H9 (cell line): ENCODE measurements at regions not wholly inside any gene's neighbourhood (a gene's known extent, or its start where the extent isn't known, plus 50 kb on each side); places are given as distances from the start of the nearest gene placed in this dataset.

Experiments
- DNase-seq: peaks from one replicate; pipeline ENCODE4 v3.0.0-alpha.2; 2017
- H2AFZ ChIP-seq: one replicate; pipeline ENCODE4 v1.6.1; 2013; ENCODE audit warnings: mild to moderate bottlenecking, low read length, control low read depth, moderate library complexity
- H2AK5ac ChIP-seq: 2 replicates; pipeline ENCODE4 v1.6.1; 2013; ENCODE audit warnings: low read length, control low read depth, mixed read lengths; ENCODE audit not compliant: insufficient read length
- H2BK120ac ChIP-seq: one replicate; pipeline ENCODE4 v1.6.1; 2013; ENCODE audit warnings: low read depth, mild to moderate bottlenecking, low read length, control low read depth, inconsistent platforms; ENCODE audit not compliant: poor library complexity, severe bottlenecking
- H2BK12ac ChIP-seq: 2 replicates; pipeline ENCODE4 v1.6.1; 2013; ENCODE audit warnings: low read length, control low read depth, mixed read lengths, low read depth; ENCODE audit not compliant: insufficient read length
- H2BK15ac ChIP-seq: 2 replicates; pipeline ENCODE4 v1.6.1; 2013; ENCODE audit warnings: low read depth, low read length, control low read depth
- H2BK20ac ChIP-seq: one replicate; pipeline ENCODE4 v1.6.1; 2013; ENCODE audit warnings: low read depth, mild to moderate bottlenecking, low read length, control low read depth, inconsistent platforms; ENCODE audit not compliant: poor library complexity, severe bottlenecking
- H2BK5ac ChIP-seq: 2 replicates; pipeline ENCODE4 v1.6.1; 2013; ENCODE audit warnings: low read length, control low read depth, mixed read lengths; ENCODE audit not compliant: insufficient read length
- H3K14ac ChIP-seq: 2 replicates; pipeline ENCODE4 v1.6.1; 2013; ENCODE audit warnings: low read length, control low read depth; ENCODE audit not compliant: insufficient read depth
- H3K18ac ChIP-seq: 2 replicates; pipeline ENCODE4 v1.6.1; 2013; ENCODE audit warnings: low read depth, mild to moderate bottlenecking, mixed read lengths, low read length, control low read depth; ENCODE audit not compliant: insufficient read length
- H3K23ac ChIP-seq: 2 replicates; pipeline ENCODE4 v1.6.1; 2013; ENCODE audit warnings: low read length, control low read depth, mixed read lengths, low read depth; ENCODE audit not compliant: insufficient read length
- H3K23me2 ChIP-seq: 2 replicates; pipeline ENCODE4 v1.6.1; 2013; ENCODE audit warnings: low read depth, mild to moderate bottlenecking, mixed read lengths, low read length, control low read depth; ENCODE audit not compliant: insufficient read length, poor library complexity, severe bottlenecking
- H3K27ac ChIP-seq: 2 replicates; pipeline ENCODE4 v1.5.1; 2013; ENCODE audit warnings: low read length, control low read depth, mixed read lengths, low read depth; ENCODE audit not compliant: insufficient read length
- H3K27me3 ChIP-seq: 2 replicates; pipeline ENCODE4 v1.6.1; 2013; ENCODE audit warnings: low read length, control low read depth, inconsistent platforms; ENCODE audit not compliant: insufficient read depth
- H3K4ac ChIP-seq: 2 replicates; pipeline ENCODE4 v1.6.1; 2013; ENCODE audit warnings: low read depth, mild to moderate bottlenecking, control low read depth, inconsistent platforms, low read length, moderate library complexity
- H3K4me1 ChIP-seq: 2 replicates; pipeline ENCODE4 v1.6.1; 2013; ENCODE audit warnings: low read length, control low read depth, inconsistent platforms; ENCODE audit not compliant: insufficient read depth
- H3K4me2 ChIP-seq: 2 replicates; pipeline ENCODE4 v1.6.1; 2013; ENCODE audit warnings: low read length, control low read depth, mixed read lengths; ENCODE audit not compliant: insufficient read length, insufficient read depth
- H3K56ac ChIP-seq: 2 replicates; pipeline ENCODE4 v1.6.1; 2013; ENCODE audit warnings: low read depth, mild to moderate bottlenecking, mixed read lengths, low read length, control low read depth; ENCODE audit not compliant: insufficient read length
- H3K79me1 ChIP-seq: 2 replicates; pipeline ENCODE4 v1.6.1; 2013; ENCODE audit warnings: low read depth, mild to moderate bottlenecking, moderate library complexity, low read length, control low read depth, inconsistent platforms; ENCODE audit not compliant: insufficient read depth, poor library complexity, severe bottlenecking
- H3K79me2 ChIP-seq: 2 replicates; pipeline ENCODE4 v1.6.1; 2013; ENCODE audit warnings: low read length, control low read depth, inconsistent platforms; ENCODE audit not compliant: insufficient read depth
- H3K9ac ChIP-seq: 2 replicates; pipeline ENCODE4 v1.6.1; 2013; ENCODE audit warnings: low read length, control low read depth, mixed read lengths; ENCODE audit not compliant: insufficient read length; ENCODE audit errors: extremely low read depth
- H3K9me3 ChIP-seq: one replicate; pipeline ENCODE4 v1.6.1; 2013; ENCODE audit warnings: low read depth, low read length, inconsistent platforms; ENCODE audit not compliant: control insufficient read depth
- H3T11ph ChIP-seq: one replicate; pipeline ENCODE4 v1.6.1; 2013; ENCODE audit warnings: mild to moderate bottlenecking, low read length, control low read depth, inconsistent platforms
- H4K20me1 ChIP-seq: one replicate; pipeline ENCODE4 v1.6.1; 2013; ENCODE audit not compliant: control insufficient read depth, insufficient read length, insufficient read depth
- H4K5ac ChIP-seq: 2 replicates; pipeline ENCODE4 v1.6.1; 2013; ENCODE audit warnings: low read depth, mild to moderate bottlenecking, mixed read lengths, low read length, control low read depth; ENCODE audit not compliant: insufficient read length
- H4K8ac ChIP-seq: replicated peaks from 2 replicates; pipeline ENCODE4 v1.6.1; 2013; ENCODE audit warnings: low read length, control low read depth, mixed read lengths, low read depth; ENCODE audit not compliant: insufficient read length
- H4K91ac ChIP-seq: 2 replicates; pipeline ENCODE4 v1.6.1; 2013; ENCODE audit warnings: low read depth, mild to moderate bottlenecking, moderate library complexity, mixed read lengths, low read length, control low read depth; ENCODE audit not compliant: insufficient read length
- H3K27ac Mint-ChIP-seq, 3 experiments: 2 replicates in 2 of 3; 3 replicates in 1 of 3; pipeline ENCODE4 v1.8.0; 2020 to 2021; ENCODE audit warnings: mixed read lengths in 3 of 3, mild to moderate bottlenecking in 1 of 3, moderate library complexity in 1 of 3
- H3K27me3 Mint-ChIP-seq: 2 replicates; pipeline ENCODE4 v1.8.0; 2021; ENCODE audit warnings: low read depth, mild to moderate bottlenecking, moderate library complexity, mixed read lengths
- H3K36me3 Mint-ChIP-seq, 3 experiments: 2 replicates in 2 of 3; 3 replicates in 1 of 3; pipeline ENCODE4 v1.8.0; 2020 to 2021; ENCODE audit warnings: low read depth in 3 of 3, mixed read lengths in 3 of 3; ENCODE audit not compliant: insufficient read depth in 1 of 3
- H3K4me1 Mint-ChIP-seq, 2 experiments: 2 replicates each; pipeline ENCODE4 v1.8.0; 2020; ENCODE audit warnings: mixed read lengths in 2 of 2
- H3K4me3 Mint-ChIP-seq, 2 experiments: 2 replicates in 1 of 2; 3 replicates in 1 of 2; pipeline ENCODE4 v1.8.0; 2020 to 2021; ENCODE audit warnings: mild to moderate bottlenecking in 2 of 2, mixed read lengths in 2 of 2, moderate library complexity in 1 of 2
- H3K9me3 Mint-ChIP-seq, 2 experiments: 2 replicates in 1 of 2; 3 replicates in 1 of 2; pipeline ENCODE4 v1.8.0; 2020; ENCODE audit warnings: mild to moderate bottlenecking in 2 of 2, mixed read lengths in 2 of 2, moderate library complexity in 1 of 2
- TF ChIP-seq, protein P1 (sequence below): fragments of 200-600 bp; sonication (generic); conservative IDR thresholded peaks from 3 replicates; pipeline ENCODE4 v1.8.0; 2021; ENCODE audit warnings: antibody characterized with exemption, mild to moderate bottlenecking

DNA sequence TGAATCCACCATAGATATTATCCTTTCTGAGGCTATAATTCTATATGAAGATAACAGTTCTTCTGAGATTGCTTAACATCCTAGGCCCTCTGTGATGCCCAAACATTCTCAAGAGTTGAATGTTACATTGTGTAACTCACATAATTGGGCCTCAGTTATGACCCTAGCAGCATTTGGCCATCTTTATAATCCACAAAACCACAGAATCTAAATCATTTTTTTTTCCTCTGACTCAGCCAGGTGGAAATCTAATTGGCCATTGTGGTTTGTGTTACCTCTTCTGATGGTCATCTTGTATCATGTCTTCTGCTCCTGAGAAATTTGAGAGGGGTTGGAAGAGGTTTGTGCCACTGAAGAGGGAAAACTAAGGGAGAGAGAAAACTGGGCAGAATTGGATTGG lies 99.5 kb downstream of the LINC00237 start:
- H3K9me3 Mint-ChIP-seq: no peaks in the 10 kb centered on the region
- Histone ChIP-seq H3K9ac (no peak overlapping the region), H3K23me2 (no peaks in the 10 kb centered on the region), H3K9me3 (no peaks in the 10 kb centered on the region), H3K79me2 (no peaks in the 10 kb centered on the region), H3K27me3 (no peaks in the 10 kb centered on the region), H2BK20ac (no peak overlapping the region), H3K79me1 (no peaks in the 10 kb centered on the region), H4K20me1 (no peaks in the 10 kb centered on the region), H3K4me1 (no peaks in the 10 kb centered on the region), H2AFZ (no peak overlapping the region), H3K4ac (no peak overlapping the region), H3K27ac (no peak overlapping the region), H2BK120ac (no peak overlapping the region), H4K8ac (no peak overlapping the region), H4K91ac (no peak overlapping the region), H3K18ac (no peak overlapping the region), H2BK12ac (no peak overlapping the region), H2BK5ac (no peak overlapping the region), H3K56ac (no peak overlapping the region), H3K4me2 (no peak overlapping the region), H4K5ac (no peak overlapping the region), H2BK15ac (no peak overlapping the region), H3K23ac (no peak overlapping the region), H3T11ph (no peak overlapping the region), H3K14ac (no peak overlapping the region), H2AK5ac (no peak overlapping the region)
- no peaks in the 10 kb centered on the region; the same call in 1 of the 2 replicates for H3K27me3 Mint-ChIP-seq
- no peak for DNase-seq
- no peak overlapping the region for H3K27ac Mint-ChIP-seq
- TF ChIP-seq, protein P1, sequence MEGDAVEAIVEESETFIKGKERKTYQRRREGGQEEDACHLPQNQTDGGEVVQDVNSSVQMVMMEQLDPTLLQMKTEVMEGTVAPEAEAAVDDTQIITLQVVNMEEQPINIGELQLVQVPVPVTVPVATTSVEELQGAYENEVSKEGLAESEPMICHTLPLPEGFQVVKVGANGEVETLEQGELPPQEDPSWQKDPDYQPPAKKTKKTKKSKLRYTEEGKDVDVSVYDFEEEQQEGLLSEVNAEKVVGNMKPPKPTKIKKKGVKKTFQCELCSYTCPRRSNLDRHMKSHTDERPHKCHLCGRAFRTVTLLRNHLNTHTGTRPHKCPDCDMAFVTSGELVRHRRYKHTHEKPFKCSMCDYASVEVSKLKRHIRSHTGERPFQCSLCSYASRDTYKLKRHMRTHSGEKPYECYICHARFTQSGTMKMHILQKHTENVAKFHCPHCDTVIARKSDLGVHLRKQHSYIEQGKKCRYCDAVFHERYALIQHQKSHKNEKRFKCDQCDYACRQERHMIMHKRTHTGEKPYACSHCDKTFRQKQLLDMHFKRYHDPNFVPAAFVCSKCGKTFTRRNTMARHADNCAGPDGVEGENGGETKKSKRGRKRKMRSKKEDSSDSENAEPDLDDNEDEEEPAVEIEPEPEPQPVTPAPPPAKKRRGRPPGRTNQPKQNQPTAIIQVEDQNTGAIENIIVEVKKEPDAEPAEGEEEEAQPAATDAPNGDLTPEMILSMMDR: no peak
- no peaks in the 10 kb centered on the region for H3K4me1 Mint-ChIP-seq
- no peak overlapping the region for H3K4me3 Mint-ChIP-seq
- H3K36me3 Mint-ChIP-seq: no peaks in the 10 kb centered on the region
